Activated CD4-positive, CD25-positive, alpha-beta regulatory T cell treated with anti-CD3 and anti-CD28 coated beads, Interleukin-2, amount 50 U/mL, for 24 hours (primary cell): ENCODE measurements at regions not wholly inside any gene's neighbourhood (a gene's known extent, or its start where the extent isn't known, plus 50 kb on each side); places are given as distances from the start of the nearest gene placed in this dataset.
"Not testable (repeated sequence)": the region's sequence is repeated elsewhere in the genome, so short reads cannot be mapped to it uniquely, and the experiment has no call there.

Experiments used
- ATAC-seq, 2 donors: fragments of 150-1000 bp; cut with Tn5 transposase; one replicate each; pipeline ENCODE4 v1.10.0; 2021; ENCODE audit warnings: mild to moderate bottlenecking in 1 of 2, moderate library complexity in 1 of 2

GRCh38 chr9:78985084-78985738, 586.6 kb upstream of the TLE4 start:
- ATAC-seq = no peak

- ATAC-seq = no peak
Measured at GRCh38 chr9:78986446-78986845, 585.3 kb upstream of the TLE4 start.

- no peak for ATAC-seq
Measured at GRCh38 chr9:78989031-78989658, 582.6 kb upstream of the TLE4 start.

GRCh38 chr9:78994471-78994870, 577.3 kb upstream of the TLE4 start:
- ATAC-seq = no peak

- ATAC-seq = not testable (repeated sequence)
Measured at GRCh38 chr9:78994974-78995373, 576.8 kb upstream of the TLE4 start.

GRCh38 chr9:78997296-78997695, 574.5 kb upstream of the TLE4 start:
- ATAC-seq = no peak

- ATAC-seq = no peak
Measured at GRCh38 chr9:79000230-79001002, 571.3 kb upstream of the TLE4 start.

GRCh38 chr9:79001012-79001411, 570.8 kb upstream of the TLE4 start:
- no peak for ATAC-seq

- no peak for ATAC-seq
Measured at GRCh38 chr9:79003514-79003913, 568.3 kb upstream of the TLE4 start.

GRCh38 chr9:79004032-79004431, 567.7 kb upstream of the TLE4 start:
- no peak for ATAC-seq

- ATAC-seq = no peak
Measured at GRCh38 chr9:79006546-79006945, 565.2 kb upstream of the TLE4 start.

- ATAC-seq = no peak
Measured at GRCh38 chr9:79007701-79008483, 563.9 kb upstream of the TLE4 start.

GRCh38 chr9:79008916-79009315, 562.8 kb upstream of the TLE4 start:
- ATAC-seq = no peak

GRCh38 chr9:79011461-79011860, 560.3 kb upstream of the TLE4 start:
- ATAC-seq = no peak

GRCh38 chr9:79012561-79012960, 559.2 kb upstream of the TLE4 start:
- no peak for ATAC-seq

GRCh38 chr9:79013715-79014610, 557.8 kb upstream of the TLE4 start:
- ATAC-seq = no peak

- no peak for ATAC-seq
Measured at GRCh38 chr9:79014929-79015699, 556.7 kb upstream of the TLE4 start.

- ATAC-seq = no peak
Measured at GRCh38 chr9:79015951-79016350, 555.8 kb upstream of the TLE4 start.

GRCh38 chr9:79020276-79020675, 551.5 kb upstream of the TLE4 start:
- ATAC-seq = no peak

GRCh38 chr9:79021084-79021483, 550.7 kb upstream of the TLE4 start:
- ATAC-seq = no peak

GRCh38 chr9:79023134-79023580, 548.6 kb upstream of the TLE4 start:
- ATAC-seq = no peak
